ENCODE measurements at regions not wholly inside any gene's neighbourhood (a gene's known extent, or its start where the extent isn't known, plus 50 kb on each side); places are given as distances from the start of the nearest gene placed in this dataset.

GRCh38 chr12:67920413-67920812 lies 68.8 kb upstream of the IFNG-AS1 start:
- H3K4me3 ChIP-seq: no peak overlapping the region
- no peaks in the 10 kb centered on the region for H3K9me3 ChIP-seq
- intact Hi-C loops (cut with DNase I): no loop called here
- no peaks in the 10 kb centered on the region for H3K27me3 ChIP-seq
- H3K36me3 ChIP-seq: no peaks in the 10 kb centered on the region
- TF ChIP-seq POLR2A (IDR thresholded peaks at IDR 0.05): no peak
- no peak for TF ChIP-seq CTCF (IDR thresholded peaks at IDR 0.05)
- TF ChIP-seq EP300 (IDR thresholded peaks at IDR 0.05): no peak
- 74 to 84% (median 81%) methylated on average over 2 of the region's 2 CpGs for WGBS, 3 donors
- DNase-seq: no peak
- no peak overlapping the region for H3K27ac ChIP-seq
- H3K4me1 ChIP-seq (ENCODE audit: insufficient read depth): no peaks in the 10 kb centered on the region

GRCh38 chr12:67921286-67921685 lies 68.0 kb upstream of the IFNG-AS1 start:
- intact Hi-C loops (cut with DNase I): no loop called here

GRCh38 chr12:67922245-67922644 lies 67.0 kb upstream of the IFNG-AS1 start:
- Histone ChIP-seq H3K27me3 (no peaks in the 10 kb centered on the region), H3K4me3 (no peak overlapping the region), H3K4me1 (ENCODE audit: insufficient read depth) (no peaks in the 10 kb centered on the region), H3K27ac (no peak overlapping the region), H3K36me3 (no peaks in the 10 kb centered on the region), H3K9me3 (no peaks in the 10 kb centered on the region)
- intact Hi-C loops (cut with DNase I): no loop called here
- DNase-seq: no peak
- TF ChIP-seq CTCF (IDR thresholded peaks at IDR 0.05) (no peak), EP300 (IDR thresholded peaks at IDR 0.05) (no peak), POLR2A (IDR thresholded peaks at IDR 0.05) (no peak)
- WGBS, 3 donors: 53 to 79% (median 79%) methylated on average over 1 of the region's 1 CpG

More at GRCh38 chr12:67921286-67921685, 68.0 kb upstream of the IFNG-AS1 start:
- TF ChIP-seq CTCF (IDR thresholded peaks at IDR 0.05) (no peak), EP300 (IDR thresholded peaks at IDR 0.05) (no peak), POLR2A (IDR thresholded peaks at IDR 0.05) (no peak)
- 59 to 69% (median 65%) methylated on average over 1 of the region's 1 CpG for WGBS, 3 donors
- no peaks in the 10 kb centered on the region for H3K36me3 ChIP-seq
- H3K4me3 ChIP-seq: no peak overlapping the region
- no peaks in the 10 kb centered on the region for H3K9me3 ChIP-seq
- H3K27me3 ChIP-seq: no peaks in the 10 kb centered on the region
- H3K27ac ChIP-seq: no peak overlapping the region
- no peak for DNase-seq
- H3K4me1 ChIP-seq (ENCODE audit: insufficient read depth): no peaks in the 10 kb centered on the region

- WGBS, 3 donors: 30 to 70% (median 48%) methylated on average over 2 of the region's 2 CpGs
- no peaks in the 10 kb centered on the region for H3K9me3 ChIP-seq
- no peaks in the 10 kb centered on the region for H3K4me1 ChIP-seq (ENCODE audit: insufficient read depth)
- intact Hi-C loops (cut with DNase I): no loop called here
- TF ChIP-seq EP300 (IDR thresholded peaks at IDR 0.05): no peak
- no peak for TF ChIP-seq CTCF (IDR thresholded peaks at IDR 0.05)
- no peak for TF ChIP-seq POLR2A (IDR thresholded peaks at IDR 0.05)
- H3K27me3 ChIP-seq: no peaks in the 10 kb centered on the region
- no peaks in the 10 kb centered on the region for H3K36me3 ChIP-seq
- no peak overlapping the region for H3K27ac ChIP-seq
- DNase-seq: no peak
- H3K4me3 ChIP-seq: no peak overlapping the region
Measured at GRCh38 chr12:67925077-67925476, 64.2 kb upstream of the IFNG-AS1 start.

GRCh38 chr12:67925552-67925951 lies 63.7 kb upstream of the IFNG-AS1 start:
- Histone ChIP-seq H3K27me3 (no peaks in the 10 kb centered on the region), H3K27ac (no peak overlapping the region), H3K4me1 (ENCODE audit: insufficient read depth) (no peaks in the 10 kb centered on the region), H3K36me3 (no peaks in the 10 kb centered on the region), H3K4me3 (no peak overlapping the region), H3K9me3 (no peaks in the 10 kb centered on the region)
- DNase-seq: no peak
- intact Hi-C loops (cut with DNase I): no loop called here
- no peak for TF ChIP-seq CTCF (IDR thresholded peaks at IDR 0.05)
- WGBS, 3 donors: 63 to 74% (median 70%) methylated on average over 3 of the region's 3 CpGs

Measured in ovary (tissue), 7 donors.